ENCODE measurements at regions not wholly inside any gene's neighbourhood (a gene's known extent, or its start where the extent isn't known, plus 50 kb on each side); places are given as distances from the start of the nearest gene placed in this dataset.
"Not testable (repeated sequence)": the region's sequence is repeated elsewhere in the genome, so short reads cannot be mapped to it uniquely, and the experiment has no call there.

GRCh38 chrX:148268673-148269072 lies 231.7 kb upstream of the AFF2 start:
- no peak for DNase-seq

GRCh38 chrX:148269513-148269912 lies 230.9 kb upstream of the AFF2 start:
- DNase-seq: no peak

DNA sequence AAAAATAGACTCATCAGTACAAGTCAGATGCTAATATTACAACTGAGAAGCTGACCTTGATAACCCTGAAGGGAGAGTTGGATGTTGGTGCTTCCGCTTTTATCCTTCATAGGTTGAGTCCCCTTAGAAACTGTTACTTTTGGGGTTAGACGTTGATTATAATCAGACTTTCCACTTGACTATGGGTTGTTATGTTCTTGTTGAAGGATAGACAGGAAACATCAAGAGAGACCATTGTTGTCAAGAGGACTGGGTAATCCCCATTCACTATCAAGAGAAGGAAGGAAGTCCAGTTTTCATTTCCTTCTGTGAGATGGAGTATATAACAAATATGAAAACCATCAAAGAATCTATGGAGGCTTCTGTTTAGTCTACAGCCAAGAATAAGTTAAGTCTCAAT lies 229.9 kb upstream of the AFF2 start:
- DNase-seq: peak in 1 of 5 experiments; percentile 74

GRCh38 chrX:148271263-148271662 lies 229.2 kb upstream of the AFF2 start:
- no peak for DNase-seq

DNA sequence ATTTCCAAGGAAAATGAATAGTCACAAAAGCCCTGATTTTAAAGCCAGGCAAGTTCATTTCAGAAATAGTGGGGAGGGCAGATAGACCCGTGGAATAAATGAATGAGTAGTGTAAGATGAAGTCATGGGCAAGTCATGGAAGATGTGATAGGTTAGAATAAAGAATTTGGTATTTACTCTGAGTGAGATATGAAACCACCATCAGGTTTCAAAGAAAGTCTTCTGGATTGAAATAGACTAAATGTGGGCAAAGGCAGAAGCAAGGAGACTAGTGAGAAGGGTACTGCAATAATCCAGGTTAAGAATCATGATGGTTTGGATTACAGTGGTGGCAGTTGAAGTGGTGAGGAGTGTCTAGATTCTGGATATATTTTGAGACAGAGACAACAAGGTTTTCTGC lies 218.5 kb upstream of the AFF2 start:
- no peak for DNase-seq

DNA sequence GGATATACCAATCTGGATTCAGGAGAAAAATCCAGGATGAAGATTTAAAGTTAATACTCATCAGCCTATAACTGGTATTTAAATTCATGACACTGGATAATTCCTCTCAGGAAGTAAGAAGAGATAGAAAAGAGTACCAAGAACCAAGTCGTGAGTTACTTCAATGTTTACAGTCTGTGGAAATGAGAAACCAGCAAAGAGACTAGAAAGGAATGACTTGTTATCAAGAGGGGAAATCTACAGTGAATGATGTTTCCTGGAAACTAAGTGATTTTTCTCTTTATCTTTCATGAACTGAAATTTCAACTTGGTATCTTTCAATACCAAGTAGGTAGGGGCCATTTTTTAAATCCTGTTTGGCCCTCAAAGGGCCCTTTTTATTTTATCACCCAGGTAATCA lies 217.9 kb upstream of the AFF2 start:
- peak in 1 of 5 experiments; percentile 44 for DNase-seq

GRCh38 chrX:148284056-148284455 lies 216.4 kb upstream of the AFF2 start:
- DNase-seq: no peak

DNA sequence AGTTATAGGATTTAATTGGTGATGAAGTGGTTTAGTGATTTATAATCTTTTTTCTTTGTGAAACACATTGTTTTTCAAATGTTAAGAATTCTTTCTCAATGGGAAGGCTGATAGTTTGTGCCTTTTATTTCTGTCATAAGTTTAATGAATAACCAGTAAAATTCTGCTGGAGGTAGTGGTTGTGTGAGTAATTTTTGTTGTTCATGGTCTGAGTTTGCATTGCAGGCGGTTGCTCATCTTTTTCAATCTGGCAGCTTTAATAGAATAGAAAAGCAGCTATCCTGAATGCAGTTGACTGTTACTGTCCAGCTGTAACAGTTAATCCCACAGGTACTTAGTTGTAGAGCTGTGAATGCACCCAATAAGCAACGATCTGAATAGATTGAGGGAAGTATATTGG lies 215.6 kb upstream of the AFF2 start:
- no peak for DNase-seq

GRCh38 chrX:148288451-148288850 lies 212.0 kb upstream of the AFF2 start:
- DNase-seq: no peak

DNA sequence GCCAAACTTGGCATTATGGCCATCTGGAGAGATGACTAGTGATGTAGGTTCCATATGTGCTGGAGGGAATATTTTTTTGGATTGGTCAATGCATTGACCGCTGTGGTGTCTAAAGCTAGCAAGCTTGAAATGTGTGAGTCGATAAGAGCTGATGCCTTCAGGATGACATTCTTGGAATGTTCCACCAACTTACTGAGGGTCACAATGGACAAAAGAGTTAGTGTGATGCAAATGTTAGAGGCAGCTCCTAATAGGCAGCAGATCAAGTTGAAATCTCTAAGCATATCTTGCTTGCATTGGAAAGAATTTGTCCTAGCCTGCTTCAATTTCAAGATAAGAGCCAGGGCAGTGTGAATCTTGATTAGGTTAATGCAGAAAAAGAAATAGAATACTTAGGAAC lies 210.4 kb upstream of the AFF2 start:
- DNase-seq: no peak

DNA sequence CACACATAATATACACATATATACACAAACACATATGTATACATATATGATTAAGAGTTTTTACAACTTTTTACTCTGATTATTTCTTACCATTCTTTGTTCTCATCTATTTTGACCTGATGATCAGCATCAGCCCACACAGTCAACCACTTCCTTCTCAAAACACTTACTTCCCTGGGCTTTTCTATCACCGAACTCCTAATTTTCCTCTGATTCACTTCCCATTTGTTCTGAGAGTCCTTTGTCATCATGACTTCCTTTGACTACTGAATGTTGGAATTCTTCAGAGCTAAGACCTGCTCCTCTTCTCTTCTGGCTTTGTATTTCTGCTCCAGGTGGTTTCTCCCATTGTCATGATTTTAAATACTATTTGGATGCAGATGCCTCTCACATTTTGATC lies 209.5 kb upstream of the AFF2 start:
- DNase-seq: no peak

GRCh38 chrX:148298737-148299136 lies 201.7 kb upstream of the AFF2 start:
- DNase-seq: peak in 1 of 5 experiments; percentile 81

DNA sequence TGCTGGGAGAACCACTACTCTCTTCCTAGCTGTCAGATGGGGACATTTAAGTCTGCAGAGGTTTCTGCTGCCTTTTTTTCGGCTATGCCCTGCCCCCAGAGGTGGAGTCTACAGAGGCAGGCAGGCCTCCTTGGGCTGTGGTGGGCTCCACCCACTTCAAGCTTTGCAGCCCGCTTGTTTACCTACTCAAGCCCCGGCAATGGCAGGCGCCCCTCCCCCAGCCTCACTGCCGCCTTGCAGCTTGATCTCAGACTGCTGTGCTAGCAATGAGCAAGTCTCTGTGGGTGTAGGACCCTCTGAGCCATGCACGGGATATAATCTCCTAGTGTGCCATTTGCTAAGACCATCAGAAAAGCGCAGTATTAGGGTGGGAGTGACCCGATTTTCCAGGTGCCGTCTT lies 195.2 kb upstream of the AFF2 start:
- not testable (repeated sequence) for DNase-seq

DNA sequence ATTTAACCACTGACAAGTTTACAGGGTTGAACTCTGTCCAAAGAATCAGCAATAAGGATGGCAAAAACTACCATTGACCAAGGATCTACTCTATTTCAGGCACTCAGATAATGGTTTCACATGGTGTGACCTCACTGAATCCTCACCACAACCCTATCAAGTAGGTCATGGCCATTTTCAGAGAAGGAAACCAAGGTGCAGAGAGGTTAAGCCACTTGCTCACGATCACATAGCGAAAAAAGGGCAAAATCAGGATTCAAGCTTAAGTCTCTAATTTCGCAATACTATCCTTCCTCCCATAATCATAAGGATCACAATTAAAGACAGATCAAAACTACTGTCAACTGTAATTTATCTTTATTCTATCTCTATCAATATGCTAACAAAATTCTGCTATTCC lies 191.0 kb upstream of the AFF2 start:
- DNase-seq: peak in 2 of 5 experiments; percentile 5 to 6

- DNase-seq: peak in 4 of 5 experiments; percentile 1 to 97 (median 40)
Observed at GRCh38 chrX:148310426-148311165, 189.8 kb upstream of the AFF2 start.

- peak in 1 of 5 experiments; percentile 27 for DNase-seq
Observed at GRCh38 chrX:148311544-148311943, 188.9 kb upstream of the AFF2 start.

DNA sequence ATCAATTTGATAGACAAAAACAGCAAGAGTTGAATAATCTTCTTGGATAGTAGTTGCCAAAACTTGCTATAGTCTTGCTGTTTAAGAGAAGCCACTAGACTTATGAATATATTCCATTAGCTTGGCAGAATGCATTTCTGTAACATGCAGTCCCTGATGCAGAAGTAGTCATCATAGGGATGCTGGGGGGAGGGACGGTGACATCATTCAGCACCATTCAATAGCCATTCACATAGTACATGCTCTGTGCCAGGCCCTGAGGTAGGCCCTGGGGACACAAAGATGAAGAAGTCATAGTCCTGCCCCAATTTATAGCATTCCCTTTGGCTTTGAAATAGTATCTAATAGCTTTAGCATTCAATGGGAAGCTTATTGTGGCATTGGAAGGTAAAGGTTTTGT lies 185.5 kb upstream of the AFF2 start:
- no peak for DNase-seq

GRCh38 chrX:148316446-148316845 lies 184.0 kb upstream of the AFF2 start:
- DNase-seq: no peak

DNA sequence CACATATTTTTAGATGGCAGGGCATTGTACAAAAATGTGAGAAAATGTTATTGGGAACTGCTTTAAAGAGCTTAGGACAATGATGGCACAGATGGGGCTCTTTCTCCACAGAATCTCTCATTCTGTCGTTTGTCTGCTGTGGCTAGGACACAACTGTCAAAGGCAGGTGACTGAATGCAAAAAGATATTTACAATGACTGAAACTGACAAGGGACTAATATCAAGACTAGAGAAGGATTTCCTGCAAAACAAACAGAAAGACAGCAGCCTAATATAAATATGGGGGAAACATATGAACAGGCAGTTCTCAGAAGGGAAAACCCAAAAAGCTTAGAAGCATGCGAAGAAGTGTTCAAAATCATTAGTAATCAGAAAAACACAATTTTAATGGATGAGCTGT lies 177.5 kb upstream of the AFF2 start:
- peak in 1 of 5 experiments; percentile 62 for DNase-seq

DNA sequence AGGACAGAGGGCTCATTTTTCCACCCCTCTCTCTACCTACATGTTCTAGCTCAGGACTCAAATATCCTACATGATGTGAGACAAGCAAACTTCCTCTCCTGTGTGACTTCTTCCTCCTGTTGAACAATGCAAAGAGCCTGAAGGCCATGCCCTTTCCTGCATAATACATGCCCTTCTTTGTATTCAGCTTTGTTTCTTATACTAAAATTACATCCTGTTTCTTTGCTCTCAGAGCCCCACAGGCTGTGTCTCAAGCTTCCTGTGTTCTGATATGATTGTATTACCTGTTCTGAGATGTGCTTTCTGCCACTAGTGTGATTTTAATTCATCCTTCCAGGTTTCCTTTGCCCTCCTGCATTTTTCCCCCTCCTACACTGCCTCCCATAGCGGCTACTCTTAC lies 166.4 kb upstream of the AFF2 start:
- peak in 1 of 5 experiments; percentile 73 for DNase-seq

GRCh38 chrX:148337873-148338272 lies 162.5 kb upstream of the AFF2 start:
- no peak for DNase-seq

DNA sequence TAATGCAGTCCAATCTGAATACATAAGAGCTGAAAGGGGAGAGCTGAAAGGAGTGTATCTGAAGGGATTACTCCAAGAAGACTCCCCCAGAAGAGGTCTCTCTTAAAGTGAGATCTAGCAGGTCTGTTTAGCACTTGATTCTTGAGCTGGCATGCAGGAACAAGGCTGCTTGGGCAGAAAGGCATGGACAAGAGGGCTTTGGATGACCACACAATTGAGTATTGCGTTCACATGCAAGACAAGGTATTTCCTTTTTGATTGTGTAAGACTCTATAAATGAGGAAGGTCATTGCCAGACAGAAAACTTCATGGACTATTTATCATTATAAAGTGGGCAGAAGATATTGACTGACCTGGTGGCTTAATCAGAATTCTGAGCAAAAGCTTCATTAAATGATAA lies 145.5 kb upstream of the AFF2 start:
- no peak for DNase-seq

DNA sequence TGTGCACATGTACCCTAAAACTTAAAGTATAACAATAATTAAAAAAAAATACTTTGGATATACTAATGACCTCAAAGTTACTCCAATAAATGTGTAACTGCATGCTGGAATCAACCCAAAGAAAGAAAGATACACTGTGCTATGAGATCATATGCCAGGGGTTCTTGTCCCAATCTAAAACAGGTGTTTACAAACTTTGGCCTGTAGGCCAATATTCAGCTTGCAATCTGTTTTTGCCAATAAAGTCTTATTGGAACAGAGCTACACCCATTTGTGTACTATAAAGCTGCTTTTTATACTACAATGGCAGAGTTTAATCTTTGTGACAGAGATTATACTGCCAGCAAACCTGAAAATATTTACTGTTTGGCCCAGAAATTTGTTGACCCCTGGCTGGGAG lies 138.8 kb upstream of the AFF2 start:
- no peak for DNase-seq

- DNase-seq: no peak
Observed at GRCh38 chrX:148363471-148364235, 136.8 kb upstream of the AFF2 start.
